ENCODE measurements at regions not wholly inside any gene's neighbourhood (a gene's known extent, or its start where the extent isn't known, plus 50 kb on each side); places are given as distances from the start of the nearest gene placed in this dataset.

GRCh38 chr13:78420814-78421213 is 182.5 kb downstream of the POU4F1 start:
- no peak for DNase-seq

- DNase-seq: no peak
These were observed 189.3 kb downstream of the POU4F1 start for GRCh38 chr13:78413887-78414553.

GRCh38 chr13:78410847-78411246 is 192.5 kb downstream of the POU4F1 start:
- no peak for DNase-seq

- DNase-seq: no peak
These were observed 193.2 kb downstream of the POU4F1 start for GRCh38 chr13:78410164-78410563.

- peak; percentile 8 for DNase-seq
These were observed 194.2 kb downstream of the POU4F1 start for GRCh38 chr13:78409172-78409571.

GRCh38 chr13:78404846-78405360 is 198.4 kb downstream of the POU4F1 start:
- no peak for DNase-seq

- no peak for DNase-seq
These were observed 200.5 kb downstream of the POU4F1 start for GRCh38 chr13:78402708-78403400.

GRCh38 chr13:78401873-78402707 is 201.3 kb downstream of the POU4F1 start:
- peak; percentile 2 for DNase-seq

- no peak for DNase-seq
These were observed 204.5 kb downstream of the POU4F1 start for GRCh38 chr13:78398743-78399410.

- no peak for DNase-seq
These were observed 209.8 kb downstream of the POU4F1 start for GRCh38 chr13:78393286-78394142.

- DNase-seq: no peak
These were observed 219.5 kb downstream of the POU4F1 start for GRCh38 chr13:78383899-78384298.

GRCh38 chr13:78383071-78383484 is 220.3 kb downstream of the POU4F1 start:
- peak; percentile 58 for DNase-seq

- no peak for DNase-seq
These were observed 220.9 kb downstream of the POU4F1 start for GRCh38 chr13:78382491-78382890.

- no peak for DNase-seq
These were observed 226.5 kb downstream of the POU4F1 start for GRCh38 chr13:78376822-78377221.

GRCh38 chr13:78376033-78376432 is 227.3 kb downstream of the POU4F1 start:
- no peak for DNase-seq

GRCh38 chr13:78372581-78372980 is 230.8 kb downstream of the POU4F1 start:
- DNase-seq: no peak

GRCh38 chr13:78370231-78370630 is 233.1 kb downstream of the POU4F1 start:
- DNase-seq: no peak

GRCh38 chr13:78364711-78365110 is 238.6 kb downstream of the POU4F1 start:
- DNase-seq: no peak

- DNase-seq: no peak
These were observed 262.3 kb downstream of the POU4F1 start for GRCh38 chr13:78341032-78341431.

GRCh38 chr13:78339927-78340326 is 263.4 kb downstream of the POU4F1 start:
- DNase-seq: no peak

- DNase-seq: peak; percentile 3
These were observed 269.3 kb downstream of the POU4F1 start for GRCh38 chr13:78334059-78334458.

- no peak for DNase-seq
These were observed 276.7 kb downstream of the POU4F1 start for GRCh38 chr13:78326633-78327032.

Data from NCI-H146 (cell line).